SK-N-SH (cell line): ENCODE measurements at regions not wholly inside any gene's neighbourhood (a gene's known extent, or its start where the extent isn't known, plus 50 kb on each side); places are given as distances from the start of the nearest gene placed in this dataset.

Experiments
- CTCF ChIA-PET: fragments of 300-600, 350-600 bp; formaldehyde crosslinking; extraction: SDS; loops from one replicate; lab custom pipeline; 2021; lab: Yijun Ruan, JAX
- POLR2A ChIA-PET: fragments of 350-600 bp; sonication (Branson Sonifier 250); formaldehyde crosslinking; extraction: SDS; loops from one replicate; lab custom pipeline; 2020; ENCODE audit warnings: antibody characterized with exemption, inconsistent platforms; lab: Yijun Ruan, JAX
- DNase-seq: peaks from one replicate; pipeline ENCODE4 v3.0.0; 2012
- H2AFZ ChIP-seq: fragments of 200-600 bp; sonication (generic); 2 replicates; pipeline ENCODE4 v1.8.1; 2016; ENCODE audit warnings: antibody characterized with exemption, mild to moderate bottlenecking, low read depth
- H3F3A ChIP-seq: fragments of 200-600 bp; sonication (generic); replicated peaks from 2 replicates; pipeline ENCODE3; 2016; ENCODE audit warnings: antibody characterized with exemption, mild to moderate bottlenecking; ENCODE audit not compliant: insufficient read depth
- H3K27ac ChIP-seq, 2 experiments: fragments of 200-500 bp in 1 of 2; fragments of 200-600 bp in 1 of 2; sonication (Bioruptor generic) in 1 of 2; sonication (generic), shearing (Covaris generic) in 1 of 2; 2 replicates each; pipeline versions ENCODE4 v1.5.1 to v1.6.1; 2014 to 2016; ENCODE audit warnings: low read depth in 2 of 2, inconsistent platforms in 1 of 2, low read length in 1 of 2, mild to moderate bottlenecking in 1 of 2, mixed read lengths in 1 of 2
- H3K27me3 ChIP-seq: fragments of 200-600 bp; sonication (generic), shearing (Covaris generic); 2 replicates; pipeline ENCODE4 v1.6.1; 2016; ENCODE audit warnings: mixed run types; ENCODE audit not compliant: insufficient read depth
- H3K36me3 ChIP-seq, 2 experiments: fragments of 200-500 bp in 1 of 2; fragments of 200-600 bp in 1 of 2; sonication (Bioruptor generic) in 1 of 2; sonication (generic) in 1 of 2; replicated peaks in 1 of 2; 2 replicates each; pipeline versions ENCODE3 to v1.5.1; 2014 to 2016; ENCODE audit warnings: low read length in 1 of 2, mild to moderate bottlenecking in 1 of 2; ENCODE audit not compliant: insufficient read depth in 2 of 2, control insufficient read depth in 1 of 2
- H3K4me1 ChIP-seq, 2 experiments: fragments of 200-500 bp in 1 of 2; fragments of 200-600 bp in 1 of 2; sonication (Bioruptor generic) in 1 of 2; sonication (generic), shearing (Covaris generic) in 1 of 2; 2 replicates each; pipeline versions ENCODE4 v1.5.1 to v1.6.1; 2014 to 2016; ENCODE audit warnings: low read depth in 1 of 2, low read length in 1 of 2, mixed run types in 1 of 2; ENCODE audit not compliant: insufficient read depth in 2 of 2, control insufficient read depth in 1 of 2
- H3K4me2 ChIP-seq: fragments of 200-600 bp; sonication (generic), shearing (Covaris generic); 2 replicates; pipeline ENCODE4 v1.6.1; 2017; ENCODE audit warnings: mixed run types
- H3K4me3 ChIP-seq, 2 experiments: fragments of 200-500 bp in 1 of 2; fragments of 200-600 bp in 1 of 2; sonication (Bioruptor generic) in 1 of 2; sonication (generic), shearing (Covaris generic) in 1 of 2; 2 replicates each; pipeline versions ENCODE4 v1.5.1 to v1.8.1; 2014 to 2016; ENCODE audit warnings: low read depth in 2 of 2, inconsistent platforms in 1 of 2, low read length in 1 of 2, mild to moderate bottlenecking in 1 of 2, mixed read lengths in 1 of 2, moderate library complexity in 1 of 2
- H3K79me2 ChIP-seq: fragments of 200-600 bp; sonication (generic); 2 replicates; pipeline ENCODE4 v1.8.1; 2017; ENCODE audit warnings: mild to moderate bottlenecking; ENCODE audit not compliant: insufficient read depth
- H3K9ac ChIP-seq: fragments of 200-600 bp; sonication (generic); 2 replicates; pipeline ENCODE4 v1.6.1; 2017; ENCODE audit warnings: mixed run types
- H3K9me2 ChIP-seq: fragments of 200-600 bp; sonication (generic); 2 replicates; pipeline ENCODE4 v1.6.1; 2017; ENCODE audit warnings: mixed run types
- H3K9me3 ChIP-seq: fragments of 200-600 bp; sonication (generic); 2 replicates; pipeline ENCODE4 v1.6.1; 2017; ENCODE audit warnings: mixed run types, mild to moderate bottlenecking, moderate library complexity
- H4K20me1 ChIP-seq: fragments of 200-600 bp; sonication (generic); 2 replicates; pipeline ENCODE4 v1.6.1; 2017; ENCODE audit warnings: mild to moderate bottlenecking, mixed run types; ENCODE audit not compliant: insufficient read depth
- GATA2 ChIP-seq: sonication (generic); formaldehyde crosslinking; IDR thresholded peaks from 2 replicates; pipeline ENCODE4 v1.5.0; 2020; ENCODE audit warnings: mild to moderate bottlenecking, missing genetic modification reagents
- JUND ChIP-seq: IDR thresholded peaks from 2 replicates; pipeline ENCODE4 v1.4.0; 2012
- MEF2A ChIP-seq: IDR thresholded peaks from 2 replicates; pipeline ENCODE4 v1.4.0; 2012; ENCODE audit warnings: low read depth, borderline replicate concordance
- RXRA ChIP-seq: IDR thresholded peaks from 2 replicates; pipeline ENCODE4 v1.4.0; 2012; ENCODE audit warnings: low read depth, mild to moderate bottlenecking, borderline replicate concordance
- TCF12 ChIP-seq: IDR thresholded peaks from 2 replicates; pipeline ENCODE4 v1.4.0; 2012
- YY1 ChIP-seq: IDR thresholded peaks from 2 replicates; pipeline ENCODE4 v1.4.0; 2012; ENCODE audit warnings: low read depth, mild to moderate bottlenecking
- WGBS: methylation state at CpG from one replicate; pipeline ENCODE4 v1.1.6; 2017; ENCODE audit warnings: low lambda C conversion rate; 5-methylcytosine and 5-hydroxymethylcytosine counted together
- TF ChIP-seq, protein P1 (sequence below): IDR thresholded peaks from 2 replicates; pipeline ENCODE4; 2012
- TF ChIP-seq, protein P2 (sequence below): IDR thresholded peaks from 2 replicates; pipeline ENCODE4 v1.4.0; 2012; ENCODE audit warnings: low read depth
- TF ChIP-seq, protein P3 (sequence below): IDR thresholded peaks from 2 replicates; pipeline ENCODE4 v1.4.0; 2012; ENCODE audit warnings: low read depth, borderline replicate concordance
- TF ChIP-seq, protein P4 (sequence below): IDR thresholded peaks from 2 replicates; pipeline ENCODE4 v1.6.1; 2012; ENCODE audit warnings: mild to moderate bottlenecking, low read depth, low read length, moderate library complexity

DNA sequence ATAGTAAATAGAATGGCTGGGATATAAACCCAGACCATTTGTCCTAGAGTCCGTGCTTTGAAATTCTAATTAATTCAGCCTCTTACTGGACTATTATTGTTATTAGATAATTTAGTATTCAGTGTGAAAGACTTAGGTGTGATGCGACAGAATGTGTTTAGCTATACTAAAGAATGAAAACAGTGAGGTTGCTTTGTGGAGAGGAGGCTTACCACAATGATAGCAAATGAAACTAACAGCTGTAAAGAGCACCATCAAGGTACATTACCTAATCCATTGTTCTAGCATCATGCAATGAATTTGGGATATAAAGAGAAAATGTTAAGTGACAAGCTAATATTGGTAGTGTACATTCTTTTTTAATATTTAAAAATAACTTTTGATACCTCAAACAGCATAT is 911.1 kb downstream of the KCNT2 start:
- Histone ChIP-seq H3K9me3 (no peaks in the 10 kb centered on the region), H3K9me2 (no peaks in the 10 kb centered on the region), H3K27me3 (no peaks in the 10 kb centered on the region), H3K9ac (no peak overlapping the region), H3K36me3 (no peaks in the 10 kb centered on the region), H3K4me1 (no peaks in the 10 kb centered on the region), H4K20me1 (no peaks in the 10 kb centered on the region), H3K4me2 (no peak overlapping the region), H3K27ac (no peak overlapping the region), H2AFZ (no peak overlapping the region), H3F3A (no peaks in the 10 kb centered on the region), H3K79me2 (no peaks in the 10 kb centered on the region), H3K4me3 (no peak overlapping the region)
- DNase-seq = no peak
- no peak for TF ChIP-seq YY1
- POLR2A ChIA-PET = no interaction called here
- WGBS = 79% methylated on average over 2 of the region's 2 CpGs
- CTCF ChIA-PET = no interaction called here

DNA sequence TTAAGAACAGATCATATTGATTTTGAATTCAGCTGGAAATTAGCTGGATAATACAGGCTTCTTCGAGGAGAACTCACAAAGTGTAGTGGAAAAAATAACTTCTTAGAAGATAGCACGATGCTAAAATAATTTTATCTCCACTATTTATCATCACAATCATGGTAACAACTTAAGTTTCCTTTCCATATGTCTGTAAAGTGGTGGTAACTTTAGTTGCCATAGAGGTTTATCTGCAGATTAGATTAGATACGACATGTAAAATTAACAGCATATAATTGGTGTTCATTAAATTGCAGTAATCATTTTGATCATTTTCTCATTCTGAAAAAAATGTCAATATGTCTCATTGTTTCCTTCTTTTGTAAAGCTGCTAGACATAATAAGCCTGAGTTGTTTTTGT is 921.5 kb downstream of the KCNT2 start:
- H4K20me1 ChIP-seq = no peaks in the 10 kb centered on the region
- no peak for TF ChIP-seq MEF2A
- TF ChIP-seq GATA2 (CRISPR knock-in tag) = peak; percentile 55
- H3K79me2 ChIP-seq = no peaks in the 10 kb centered on the region
- H3K36me3 ChIP-seq = no peaks in the 10 kb centered on the region
- CTCF ChIA-PET = interaction anchor here (0.6 to 1.0 kb wide), 2 partner anchors 22 to 472 kb away, joined by 3 read pairs; no protein-coding TSS in a partner anchor
- no peaks in the 10 kb centered on the region for H3K27me3 ChIP-seq
- POLR2A ChIA-PET = no interaction called here
- H3K9ac ChIP-seq = no peak overlapping the region
- H3F3A ChIP-seq = no peaks in the 10 kb centered on the region
- H2AFZ ChIP-seq = no peak overlapping the region
- H3K9me2 ChIP-seq = no peaks in the 10 kb centered on the region
- H3K27ac ChIP-seq = no peak overlapping the region
- H3K4me2 ChIP-seq = no peak overlapping the region
- DNase-seq = no peak
- 25% methylated on average over 3 of the region's 3 CpGs for WGBS
- H3K4me3 ChIP-seq = no peak overlapping the region
- no peaks in the 10 kb centered on the region for H3K9me3 ChIP-seq
- no peaks in the 10 kb centered on the region; a peak in 1 of 4 replicates for H3K4me1 ChIP-seq

DNA sequence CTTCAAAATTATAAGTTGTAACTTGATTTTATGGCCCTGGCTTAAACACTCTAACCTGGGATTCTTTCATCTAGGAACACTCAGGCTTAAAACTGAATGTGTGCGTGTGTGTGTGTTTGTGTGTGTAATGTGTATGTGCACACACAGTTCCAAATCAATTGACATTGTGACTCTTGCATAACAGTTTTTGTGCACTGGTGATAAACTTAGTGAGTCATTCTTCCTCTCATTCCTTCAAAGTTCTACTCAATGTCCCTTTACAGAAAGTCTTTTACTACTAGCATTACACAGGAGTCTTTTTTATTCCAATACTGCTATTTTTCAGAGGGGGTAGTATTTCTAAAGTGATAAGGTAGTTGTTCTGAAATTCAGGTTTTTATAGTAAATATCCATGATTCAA is 943.6 kb downstream of the KCNT2 start:
- TF ChIP-seq JUND (no peak), RXRA (no peak), TCF12 (no peak), MEF2A (no peak)
- TF ChIP-seq, protein P1, sequence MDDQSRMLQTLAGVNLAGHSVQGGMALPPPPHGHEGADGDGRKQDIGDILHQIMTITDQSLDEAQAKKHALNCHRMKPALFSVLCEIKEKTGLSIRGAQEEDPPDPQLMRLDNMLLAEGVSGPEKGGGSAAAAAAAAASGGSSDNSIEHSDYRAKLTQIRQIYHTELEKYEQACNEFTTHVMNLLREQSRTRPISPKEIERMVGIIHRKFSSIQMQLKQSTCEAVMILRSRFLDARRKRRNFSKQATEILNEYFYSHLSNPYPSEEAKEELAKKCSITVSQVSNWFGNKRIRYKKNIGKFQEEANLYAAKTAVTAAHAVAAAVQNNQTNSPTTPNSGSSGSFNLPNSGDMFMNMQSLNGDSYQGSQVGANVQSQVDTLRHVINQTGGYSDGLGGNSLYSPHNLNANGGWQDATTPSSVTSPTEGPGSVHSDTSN = no peak
- TF ChIP-seq, protein P2, sequence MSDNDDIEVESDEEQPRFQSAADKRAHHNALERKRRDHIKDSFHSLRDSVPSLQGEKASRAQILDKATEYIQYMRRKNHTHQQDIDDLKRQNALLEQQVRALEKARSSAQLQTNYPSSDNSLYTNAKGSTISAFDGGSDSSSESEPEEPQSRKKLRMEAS = no peak
- TF ChIP-seq, protein P3, sequence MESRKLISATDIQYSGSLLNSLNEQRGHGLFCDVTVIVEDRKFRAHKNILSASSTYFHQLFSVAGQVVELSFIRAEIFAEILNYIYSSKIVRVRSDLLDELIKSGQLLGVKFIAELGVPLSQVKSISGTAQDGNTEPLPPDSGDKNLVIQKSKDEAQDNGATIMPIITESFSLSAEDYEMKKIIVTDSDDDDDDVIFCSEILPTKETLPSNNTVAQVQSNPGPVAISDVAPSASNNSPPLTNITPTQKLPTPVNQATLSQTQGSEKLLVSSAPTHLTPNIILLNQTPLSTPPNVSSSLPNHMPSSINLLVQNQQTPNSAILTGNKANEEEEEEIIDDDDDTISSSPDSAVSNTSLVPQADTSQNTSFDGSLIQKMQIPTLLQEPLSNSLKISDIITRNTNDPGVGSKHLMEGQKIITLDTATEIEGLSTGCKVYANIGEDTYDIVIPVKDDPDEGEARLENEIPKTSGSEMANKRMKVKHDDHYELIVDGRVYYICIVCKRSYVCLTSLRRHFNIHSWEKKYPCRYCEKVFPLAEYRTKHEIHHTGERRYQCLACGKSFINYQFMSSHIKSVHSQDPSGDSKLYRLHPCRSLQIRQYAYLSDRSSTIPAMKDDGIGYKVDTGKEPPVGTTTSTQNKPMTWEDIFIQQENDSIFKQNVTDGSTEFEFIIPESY = no peak
- TF ChIP-seq, protein P4, sequence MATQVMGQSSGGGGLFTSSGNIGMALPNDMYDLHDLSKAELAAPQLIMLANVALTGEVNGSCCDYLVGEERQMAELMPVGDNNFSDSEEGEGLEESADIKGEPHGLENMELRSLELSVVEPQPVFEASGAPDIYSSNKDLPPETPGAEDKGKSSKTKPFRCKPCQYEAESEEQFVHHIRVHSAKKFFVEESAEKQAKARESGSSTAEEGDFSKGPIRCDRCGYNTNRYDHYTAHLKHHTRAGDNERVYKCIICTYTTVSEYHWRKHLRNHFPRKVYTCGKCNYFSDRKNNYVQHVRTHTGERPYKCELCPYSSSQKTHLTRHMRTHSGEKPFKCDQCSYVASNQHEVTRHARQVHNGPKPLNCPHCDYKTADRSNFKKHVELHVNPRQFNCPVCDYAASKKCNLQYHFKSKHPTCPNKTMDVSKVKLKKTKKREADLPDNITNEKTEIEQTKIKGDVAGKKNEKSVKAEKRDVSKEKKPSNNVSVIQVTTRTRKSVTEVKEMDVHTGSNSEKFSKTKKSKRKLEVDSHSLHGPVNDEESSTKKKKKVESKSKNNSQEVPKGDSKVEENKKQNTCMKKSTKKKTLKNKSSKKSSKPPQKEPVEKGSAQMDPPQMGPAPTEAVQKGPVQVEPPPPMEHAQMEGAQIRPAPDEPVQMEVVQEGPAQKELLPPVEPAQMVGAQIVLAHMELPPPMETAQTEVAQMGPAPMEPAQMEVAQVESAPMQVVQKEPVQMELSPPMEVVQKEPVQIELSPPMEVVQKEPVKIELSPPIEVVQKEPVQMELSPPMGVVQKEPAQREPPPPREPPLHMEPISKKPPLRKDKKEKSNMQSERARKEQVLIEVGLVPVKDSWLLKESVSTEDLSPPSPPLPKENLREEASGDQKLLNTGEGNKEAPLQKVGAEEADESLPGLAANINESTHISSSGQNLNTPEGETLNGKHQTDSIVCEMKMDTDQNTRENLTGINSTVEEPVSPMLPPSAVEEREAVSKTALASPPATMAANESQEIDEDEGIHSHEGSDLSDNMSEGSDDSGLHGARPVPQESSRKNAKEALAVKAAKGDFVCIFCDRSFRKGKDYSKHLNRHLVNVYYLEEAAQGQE = no peak
- Histone ChIP-seq H3K27ac (no peak overlapping the region), H4K20me1 (no peaks in the 10 kb centered on the region), H3K4me2 (no peak overlapping the region), H3K9me2 (no peaks in the 10 kb centered on the region), H3K27me3 (no peaks in the 10 kb centered on the region), H3K9me3 (no peaks in the 10 kb centered on the region), H3F3A (peaks cover 5% of the 10 kb centered on the region), H3K36me3 (no peaks in the 10 kb centered on the region), H3K9ac (no peak overlapping the region), H3K4me3 (no peak overlapping the region), H3K79me2 (no peaks in the 10 kb centered on the region), H2AFZ (no peak overlapping the region), H3K4me1 (no peaks in the 10 kb centered on the region)
- ChIA-PET POLR2A (no interaction called here), CTCF (no interaction called here)
- 100% methylated on average over 1 of the region's 1 CpG for WGBS
- no peak for DNase-seq
